Caco-2 (cell line): ENCODE measurements at regions not wholly inside any gene's neighbourhood (a gene's known extent, or its start where the extent isn't known, plus 50 kb on each side); places are given as distances from the start of the nearest gene placed in this dataset.

Source experiments
- BruUV-seq: library from RNA; stranded (reverse); fragments of 400-500 nt; replicated peaks from 2 replicates; lab custom pipeline; 2021; lab: Mats Ljungman, UMichigan
- CTCF ChIA-PET: fragments of 300-600 bp; sonication (Branson Sonifier 250); formaldehyde crosslinking; loops from one replicate; lab custom pipeline; 2022; ENCODE audit warnings: antibody characterized with exemption; lab: Charles Lee
- POLR2A ChIA-PET: fragments of 300-600 bp; sonication (Branson Sonifier 250); formaldehyde crosslinking; loops from one replicate; lab custom pipeline; 2022; ENCODE audit warnings: antibody characterized with exemption; lab: Charles Lee
- DNase-seq, 2 experiments: peaks; one replicate each; pipeline versions ENCODE4 v3.0.0 to v3.0.0-alpha.2; 2020 to 2022
- H3K27me3 ChIP-seq: replicated peaks from 2 replicates; pipeline ENCODE4 v1.6.0; 2011; ENCODE audit warnings: low read length; ENCODE audit not compliant: control insufficient read depth, insufficient read depth
- H3K36me3 ChIP-seq: 2 replicates; pipeline ENCODE4 v1.5.1; 2011; ENCODE audit warnings: low read length; ENCODE audit not compliant: control insufficient read depth, insufficient read depth
- H3K4me1 ChIP-seq: fragments of 250-450 bp; sonication (Bioruptor Pico); 2 replicates; pipeline ENCODE4 v1.5.1; 2020; ENCODE audit warnings: mild to moderate bottlenecking
- H3K4me3 ChIP-seq: 2 replicates; pipeline ENCODE4 v1.5.1; 2011; ENCODE audit warnings: low read depth, mild to moderate bottlenecking, control low read depth, low read length
- H3K9me3 ChIP-seq: fragments of 250-450 bp; sonication (Bioruptor Pico); 2 replicates; pipeline ENCODE4 v1.5.1; 2020; ENCODE audit warnings: mild to moderate bottlenecking, moderate library complexity
- H3K27ac Mint-ChIP-seq: one replicate; pipeline ENCODE4 v1.8.0; 2022; ENCODE audit warnings: mixed read lengths; ENCODE audit not compliant: unreplicated experiment
- H3K27me3 Mint-ChIP-seq: one replicate; pipeline ENCODE4 v1.8.0; 2022; ENCODE audit warnings: mixed read lengths; ENCODE audit not compliant: insufficient read depth, unreplicated experiment
- H3K36me3 Mint-ChIP-seq: one replicate; pipeline ENCODE4 v1.8.0; 2022; ENCODE audit warnings: mild to moderate bottlenecking, mixed read lengths; ENCODE audit not compliant: insufficient read depth, unreplicated experiment
- H3K4me1 Mint-ChIP-seq: one replicate; pipeline ENCODE4 v1.8.0; 2022; ENCODE audit warnings: low read depth, mixed read lengths; ENCODE audit not compliant: unreplicated experiment
- H3K4me3 Mint-ChIP-seq: one replicate; pipeline ENCODE4 v1.8.0; 2022; ENCODE audit warnings: mild to moderate bottlenecking, moderate library complexity, mixed read lengths; ENCODE audit not compliant: unreplicated experiment
- H3K9me3 Mint-ChIP-seq: one replicate; pipeline ENCODE4 v1.8.0; 2022; ENCODE audit warnings: mixed read lengths; ENCODE audit not compliant: unreplicated experiment
- intact Hi-C: fragments of 100-400 bp; cut with micrococcal nuclease; formaldehyde crosslinking; loops from one replicate; pipeline ENCODE4 v1.10.0; 2022; ENCODE audit not compliant: unreplicated experiment
- TF ChIP-seq, protein P1 (sequence below), 2 experiments: fragments of 200-600 bp in 1 of 2; IDR thresholded peaks; 1 replicate in 1 of 2; 2 replicates in 1 of 2; pipeline versions ENCODE4 v1.5.1 to v1.8.0; 2011 to 2022; ENCODE audit warnings: antibody characterized with exemption in 1 of 2, control low read depth in 1 of 2, inconsistent platforms in 1 of 2, low read depth in 1 of 2, low read length in 1 of 2, mild to moderate bottlenecking in 1 of 2, moderate library complexity in 1 of 2; ENCODE audit not compliant: insufficient read depth in 1 of 2, severe bottlenecking in 1 of 2, unreplicated experiment in 1 of 2

DNA sequence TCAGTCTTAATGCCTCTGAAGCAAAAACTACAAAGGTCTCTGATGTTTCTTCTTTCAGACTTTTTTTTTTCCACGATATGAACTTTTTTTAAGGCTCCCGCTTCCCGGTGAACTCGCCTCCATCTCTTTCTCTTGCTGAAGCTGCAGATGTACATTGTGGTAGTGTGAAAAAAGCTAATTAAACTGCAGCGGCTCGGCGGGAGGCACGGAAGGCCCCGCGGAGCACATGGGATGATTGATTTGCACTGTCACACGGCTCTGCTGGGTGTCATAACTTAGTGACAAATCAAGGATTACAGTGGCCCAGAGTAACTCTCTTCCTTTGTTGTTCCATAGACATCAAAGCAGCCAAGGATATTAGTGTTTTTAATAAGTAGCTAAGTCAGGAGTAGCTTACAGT lies 196.3 kb downstream of the AXIN2 start:
- POLR2A ChIA-PET: no interaction called here
- Mint-ChIP-seq H3K36me3 (no peaks in the 10 kb centered on the region), H3K27ac (no peak overlapping the region), H3K4me1 (peaks cover 6% of the 10 kb centered on the region), H3K9me3 (peaks cover 10% of the 10 kb centered on the region), H3K4me3 (no peak overlapping the region), H3K27me3 (peaks cover 2% of the 10 kb centered on the region)
- Histone ChIP-seq H3K4me1 (peaks cover 7% of the 10 kb centered on the region; the same call in 1 of the 2 replicates), H3K27me3 (no peaks in the 10 kb centered on the region), H3K9me3 (no peaks in the 10 kb centered on the region), H3K36me3 (no peaks in the 10 kb centered on the region), H3K4me3 (no peak overlapping the region)
- BruUV-seq: no TSS peak
- no peak for DNase-seq
- TF ChIP-seq, protein P1, sequence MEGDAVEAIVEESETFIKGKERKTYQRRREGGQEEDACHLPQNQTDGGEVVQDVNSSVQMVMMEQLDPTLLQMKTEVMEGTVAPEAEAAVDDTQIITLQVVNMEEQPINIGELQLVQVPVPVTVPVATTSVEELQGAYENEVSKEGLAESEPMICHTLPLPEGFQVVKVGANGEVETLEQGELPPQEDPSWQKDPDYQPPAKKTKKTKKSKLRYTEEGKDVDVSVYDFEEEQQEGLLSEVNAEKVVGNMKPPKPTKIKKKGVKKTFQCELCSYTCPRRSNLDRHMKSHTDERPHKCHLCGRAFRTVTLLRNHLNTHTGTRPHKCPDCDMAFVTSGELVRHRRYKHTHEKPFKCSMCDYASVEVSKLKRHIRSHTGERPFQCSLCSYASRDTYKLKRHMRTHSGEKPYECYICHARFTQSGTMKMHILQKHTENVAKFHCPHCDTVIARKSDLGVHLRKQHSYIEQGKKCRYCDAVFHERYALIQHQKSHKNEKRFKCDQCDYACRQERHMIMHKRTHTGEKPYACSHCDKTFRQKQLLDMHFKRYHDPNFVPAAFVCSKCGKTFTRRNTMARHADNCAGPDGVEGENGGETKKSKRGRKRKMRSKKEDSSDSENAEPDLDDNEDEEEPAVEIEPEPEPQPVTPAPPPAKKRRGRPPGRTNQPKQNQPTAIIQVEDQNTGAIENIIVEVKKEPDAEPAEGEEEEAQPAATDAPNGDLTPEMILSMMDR (IDR thresholded peaks at IDR 0.05; ENCODE audit: insufficient read depth in 1 of 2, low read depth in 1 of 2, low read length in 1 of 2, severe bottlenecking in 1 of 2, unreplicated experiment in 1 of 2): no peak
- CTCF ChIA-PET: no interaction called here
- intact Hi-C loops: no loop called here

DNA sequence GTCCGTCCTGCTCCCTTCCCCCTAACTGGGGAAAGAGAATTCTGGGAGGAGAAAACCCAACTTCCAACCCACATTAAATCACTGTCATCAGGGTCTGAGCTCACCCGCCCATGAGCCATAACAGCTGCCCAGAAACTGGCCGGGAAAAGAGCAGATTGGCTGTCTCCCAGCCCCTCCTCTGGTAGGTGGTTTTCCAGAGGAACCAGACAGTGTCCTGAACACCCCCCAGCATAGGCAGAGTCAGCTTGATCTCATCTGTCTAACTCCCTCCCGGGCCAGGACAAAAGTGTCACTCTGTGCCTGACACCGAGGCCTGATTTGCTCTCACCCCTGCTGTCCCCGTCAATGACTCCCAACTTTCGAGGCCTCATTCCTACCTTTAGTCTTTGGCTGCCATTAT lies 197.0 kb downstream of the AXIN2 start:
- peaks cover 2% of the 10 kb centered on the region for H3K27me3 Mint-ChIP-seq
- H3K36me3 Mint-ChIP-seq: no peaks in the 10 kb centered on the region
- intact Hi-C loops: no loop called here
- CTCF ChIA-PET: interaction anchor here (0.5 to 0.8 kb wide), 2 partner anchors 132 to 264 kb away, joined by 3 to 4 read pairs; no protein-coding TSS in a partner anchor
- peaks cover 6% of the 10 kb centered on the region for H3K4me1 Mint-ChIP-seq
- Histone ChIP-seq H3K27me3 (no peaks in the 10 kb centered on the region), H3K4me1 (peaks cover 7% of the 10 kb centered on the region; the same call in 1 of the 2 replicates), H3K4me3 (no peak overlapping the region), H3K36me3 (no peaks in the 10 kb centered on the region), H3K9me3 (no peaks in the 10 kb centered on the region)
- no peak for DNase-seq
- TF ChIP-seq, protein P1 (IDR thresholded peaks at IDR 0.05; ENCODE audit: insufficient read depth in 1 of 2, low read depth in 1 of 2, low read length in 1 of 2, severe bottlenecking in 1 of 2, unreplicated experiment in 1 of 2): no peak
- peaks cover 10% of the 10 kb centered on the region for H3K9me3 Mint-ChIP-seq
- no peak overlapping the region for H3K4me3 Mint-ChIP-seq
- POLR2A ChIA-PET: no interaction called here
- BruUV-seq: no TSS peak
- no peak overlapping the region for H3K27ac Mint-ChIP-seq

DNA sequence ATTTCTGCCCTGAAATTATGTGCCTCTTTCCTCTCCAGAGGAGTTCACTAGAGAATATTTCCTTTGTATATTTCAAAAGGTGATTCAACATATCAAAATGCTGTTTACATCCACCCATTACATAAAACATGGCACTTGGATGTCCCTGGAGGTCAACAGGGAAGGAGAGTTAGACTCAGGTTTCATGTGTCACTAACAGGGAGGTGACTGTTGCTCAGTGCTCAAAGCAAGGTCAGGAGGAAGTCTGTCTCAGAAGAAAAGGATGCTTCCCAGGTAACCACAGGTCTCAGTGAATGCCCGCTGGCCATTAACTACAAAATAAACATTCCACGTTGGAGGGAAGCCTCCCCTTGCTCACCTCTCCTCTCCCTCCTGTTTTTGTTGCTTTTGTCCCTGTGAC lies 198.6 kb downstream of the AXIN2 start:
- no peaks in the 10 kb centered on the region for H3K27me3 ChIP-seq
- peaks cover 7% of the 10 kb centered on the region; the same call in 1 of the 2 replicates for H3K4me1 ChIP-seq
- no peak for DNase-seq
- H3K9me3 ChIP-seq: no peaks in the 10 kb centered on the region
- Mint-ChIP-seq H3K27ac (no peak overlapping the region), H3K4me3 (no peak overlapping the region), H3K36me3 (no peaks in the 10 kb centered on the region), H3K4me1 (peaks cover 6% of the 10 kb centered on the region), H3K9me3 (peaks cover 6% of the 10 kb centered on the region), H3K27me3 (peaks cover 6% of the 10 kb centered on the region)
- ChIA-PET CTCF (no interaction called here), POLR2A (no interaction called here)
- no peak overlapping the region for H3K4me3 ChIP-seq
- BruUV-seq: no TSS peak
- intact Hi-C loops: no loop called here
- TF ChIP-seq, protein P1 (IDR thresholded peaks at IDR 0.05; ENCODE audit: insufficient read depth in 1 of 2, low read depth in 1 of 2, low read length in 1 of 2, severe bottlenecking in 1 of 2, unreplicated experiment in 1 of 2): no peak
- no peaks in the 10 kb centered on the region for H3K36me3 ChIP-seq
